Common myeloid progenitor, CD34-positive (primary cell): ENCODE measurements at regions not wholly inside any gene's neighbourhood (a gene's known extent, or its start where the extent isn't known, plus 50 kb on each side); places are given as distances from the start of the nearest gene placed in this dataset.

Experiments used
- CTCF ChIA-PET: fragments of 350-600 bp; sonication (Branson Sonifier 250); formaldehyde crosslinking; loops from one replicate; lab custom pipeline; 2021; ENCODE audit warnings: antibody characterized with exemption; lab: Charles Lee
- POLR2A ChIA-PET: fragments of 350-600 bp; sonication (Branson Sonifier 250); formaldehyde crosslinking; loops from one replicate; lab custom pipeline; 2021; ENCODE audit warnings: antibody characterized with exemption; lab: Charles Lee
- DNase-seq, 3 donors: peaks; one replicate each; pipeline versions ENCODE4 v3.0.0 to v3.0.0-alpha.2; 2013
- H3K27ac ChIP-seq, 2 experiments: 1 replicate in 1 of 2; 2 replicates in 1 of 2; pipeline ENCODE4 v1.7.0; 2013; ENCODE audit warnings: inconsistent platforms in 2 of 2, low read length in 2 of 2, mild to moderate bottlenecking in 2 of 2, low read depth in 1 of 2, moderate library complexity in 1 of 2; ENCODE audit not compliant: severe bottlenecking in 2 of 2, insufficient read depth in 1 of 2, poor library complexity in 1 of 2
- H3K27me3 ChIP-seq, 5 experiments: replicated peaks in 2 of 5; 1 replicate in 3 of 5; 2 replicates in 2 of 5; pipeline versions ENCODE4 v1.6.1 to v1.7.0; 2013; ENCODE audit warnings: low read length in 4 of 5, mild to moderate bottlenecking in 2 of 5, moderate library complexity in 2 of 5, inconsistent platforms in 1 of 5; ENCODE audit not compliant: insufficient read depth in 5 of 5, control insufficient read depth in 4 of 5
- H3K36me3 ChIP-seq, 4 experiments: 1 replicate in 2 of 4; 2 replicates in 2 of 4; pipeline versions ENCODE4 v1.6.1 to v1.7.0; 2013; ENCODE audit warnings: low read length in 3 of 4, control low read depth in 1 of 4, mild to moderate bottlenecking in 1 of 4; ENCODE audit not compliant: control insufficient read depth in 4 of 4, insufficient read depth in 4 of 4
- H3K4me1 ChIP-seq, 4 experiments: 1 replicate in 3 of 4; 2 replicates in 1 of 4; pipeline versions ENCODE4 v1.6.1 to v1.7.1; 2013; ENCODE audit warnings: low read length in 3 of 4, mild to moderate bottlenecking in 3 of 4, control low read depth in 1 of 4, inconsistent platforms in 1 of 4, moderate library complexity in 1 of 4; ENCODE audit not compliant: control insufficient read depth in 4 of 4, insufficient read depth in 4 of 4; ENCODE audit errors: control extremely low read depth in 1 of 4
- H3K4me3 ChIP-seq, 7 experiments: 1 replicate in 4 of 7; 2 replicates in 3 of 7; pipeline versions ENCODE4 v1.5.1 to v1.7.0; 2013; ENCODE audit warnings: mild to moderate bottlenecking in 7 of 7, low read length in 6 of 7, moderate library complexity in 6 of 7, inconsistent platforms in 2 of 7, low read depth in 2 of 7, control low read depth in 1 of 7; ENCODE audit not compliant: insufficient read depth in 4 of 7, control insufficient read depth in 1 of 7; ENCODE audit errors: extremely low read depth in 1 of 7
- H3K9me3 ChIP-seq, 5 experiments: 1 replicate in 4 of 5; 2 replicates in 1 of 5; pipeline versions ENCODE4 v1.6.1 to v1.7.1; 2013; ENCODE audit warnings: low read length in 4 of 5, mild to moderate bottlenecking in 2 of 5, inconsistent platforms in 1 of 5, low read depth in 1 of 5, moderate library complexity in 1 of 5; ENCODE audit not compliant: control insufficient read depth in 4 of 5, insufficient read depth in 2 of 5; ENCODE audit errors: control extremely low read depth in 1 of 5
- WGBS: methylation state at CpG from one replicate; pipeline ENCODE4 v1.1.5; 2013; ENCODE audit not compliant: insufficient coverage; 5-methylcytosine and 5-hydroxymethylcytosine counted together

DNA sequence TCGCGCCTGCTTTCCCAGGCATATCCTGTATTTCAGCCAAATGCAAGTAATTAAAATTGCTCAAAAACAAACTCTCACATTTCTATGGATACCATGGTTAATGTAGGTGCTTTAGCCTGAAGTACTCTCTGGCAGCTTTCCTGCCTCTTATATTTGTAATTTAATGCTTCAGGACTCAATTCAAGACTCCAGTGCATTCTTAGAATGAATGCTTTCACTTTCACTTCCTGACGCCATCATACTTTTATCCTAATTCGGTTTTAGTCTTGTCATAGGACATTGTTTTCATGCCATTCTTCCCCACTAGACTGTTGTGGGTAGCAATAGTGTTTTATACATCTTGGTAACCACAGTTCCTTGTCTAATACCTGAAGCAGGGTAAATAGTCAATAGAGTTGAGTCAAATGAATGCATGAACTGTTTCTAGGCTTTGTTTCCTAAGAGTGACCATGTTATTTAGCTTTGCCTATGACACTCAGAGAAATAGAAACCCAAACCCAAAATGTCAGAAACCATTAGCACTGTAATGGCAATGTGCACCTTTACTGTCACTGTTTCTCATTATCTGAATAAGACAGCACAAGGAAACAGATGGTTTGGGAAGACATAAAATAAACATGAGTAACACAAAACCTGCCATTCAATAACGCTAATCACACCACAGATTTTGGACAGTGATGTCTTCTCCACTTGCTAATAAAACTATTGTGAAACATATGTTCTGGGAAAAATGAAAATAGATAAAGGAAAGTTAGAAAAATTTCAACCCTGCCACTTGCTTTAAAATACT is 705.5 kb downstream of the CDH11 start:
- no peaks in the 10 kb centered on the region for H3K9me3 ChIP-seq
- no peaks in the 10 kb centered on the region for H3K36me3 ChIP-seq
- DNase-seq: no peak
- ChIA-PET POLR2A (no interaction called here), CTCF (no interaction called here)
- H3K27ac ChIP-seq: no peak overlapping the region
- no peak overlapping the region for H3K4me3 ChIP-seq
- WGBS: no CpG with 5 or more reads among the region's 5 CpGs
- H3K27me3 ChIP-seq: no peaks in the 10 kb centered on the region
- no peaks in the 10 kb centered on the region for H3K4me1 ChIP-seq

DNA sequence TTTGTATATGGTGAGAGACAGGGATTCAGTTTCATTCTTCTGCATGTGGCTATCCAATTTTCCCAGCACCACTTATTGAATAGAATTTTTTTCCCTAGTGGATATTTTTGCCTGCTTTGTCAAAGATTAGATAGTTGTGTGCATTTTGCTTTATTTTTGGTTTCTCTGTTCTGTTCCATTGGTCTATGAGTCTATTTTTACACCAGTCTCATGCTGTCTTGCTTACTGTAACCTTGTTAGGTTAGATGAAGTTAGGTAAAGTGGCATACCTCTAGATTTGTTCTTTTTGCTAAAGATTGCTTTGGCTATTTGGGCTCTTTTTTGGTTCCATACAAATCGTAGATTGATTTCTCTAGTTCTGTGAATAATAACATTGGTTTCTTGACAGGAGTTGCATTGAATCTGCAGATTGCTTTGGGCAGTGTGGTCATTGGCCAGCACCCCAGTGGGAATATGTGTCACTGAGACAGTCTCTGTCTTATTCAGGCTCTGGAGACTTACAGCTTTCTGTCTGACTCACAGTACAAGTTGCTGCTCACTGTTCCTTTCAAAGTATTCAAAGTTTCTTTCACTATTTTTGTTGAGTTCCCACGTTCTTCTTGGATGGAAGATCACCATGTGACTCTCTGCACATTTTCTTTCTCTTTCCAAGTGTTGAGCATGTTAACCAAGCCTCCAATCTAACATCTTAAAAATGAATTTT is 709.1 kb downstream of the CDH11 start:
- Histone ChIP-seq H3K27me3 (no peaks in the 10 kb centered on the region), H3K27ac (no peak overlapping the region), H3K4me3 (no peak overlapping the region), H3K36me3 (no peaks in the 10 kb centered on the region), H3K4me1 (no peaks in the 10 kb centered on the region), H3K9me3 (no peaks in the 10 kb centered on the region)
- POLR2A ChIA-PET: no interaction called here
- 92% methylated on average over 2 of the region's 2 CpGs for WGBS
- no peak for DNase-seq
- CTCF ChIA-PET: no interaction called here

DNA sequence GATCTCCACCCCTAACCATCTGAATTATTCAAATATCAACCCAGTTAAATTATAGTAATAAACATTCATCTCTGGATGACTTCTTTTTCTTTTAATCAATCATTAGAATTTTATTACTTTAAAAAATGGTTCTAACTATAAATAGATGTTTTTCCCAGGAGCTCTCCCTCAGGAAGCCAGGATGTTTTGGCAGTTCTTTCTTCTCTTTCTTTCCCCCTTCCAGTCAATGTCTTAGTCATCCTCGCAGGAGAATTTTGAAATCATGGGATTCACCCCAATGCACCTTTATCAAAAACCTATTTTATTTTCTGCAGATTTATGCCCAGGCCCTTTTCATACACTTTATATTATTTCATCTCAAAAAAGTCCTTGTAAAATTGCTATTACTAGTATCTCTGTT is 711.6 kb downstream of the CDH11 start:
- ChIA-PET POLR2A (no interaction called here), CTCF (no interaction called here)
- H3K4me3 ChIP-seq: no peak overlapping the region
- no peaks in the 10 kb centered on the region for H3K4me1 ChIP-seq
- H3K27ac ChIP-seq: no peak overlapping the region
- no peaks in the 10 kb centered on the region for H3K9me3 ChIP-seq
- no peaks in the 10 kb centered on the region for H3K27me3 ChIP-seq
- no peak for DNase-seq
- no peaks in the 10 kb centered on the region for H3K36me3 ChIP-seq
- 100% methylated on average over 1 of the region's 1 CpG for WGBS

DNA sequence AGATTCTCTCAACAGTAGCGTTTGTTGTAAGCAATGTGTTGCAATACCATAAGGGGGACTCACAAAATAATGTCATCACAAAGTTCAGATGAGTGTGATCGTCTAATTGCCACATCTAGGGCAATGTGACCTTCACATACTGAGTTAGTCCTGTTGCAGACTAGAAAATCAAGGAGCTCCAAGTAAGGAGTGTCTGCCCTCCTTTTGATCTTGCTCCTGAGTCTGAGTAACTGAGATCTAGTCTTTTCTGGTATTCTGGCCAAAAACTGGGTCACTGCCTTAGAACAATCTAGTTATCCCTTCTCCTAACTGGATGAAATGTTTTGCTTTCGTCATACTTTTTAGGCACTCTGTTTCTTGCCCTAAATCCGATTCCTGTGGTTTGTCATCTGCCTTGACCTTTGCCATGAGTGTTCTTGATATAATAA is 712.1 kb downstream of the CDH11 start:
- Histone ChIP-seq H3K27me3 (no peaks in the 10 kb centered on the region), H3K9me3 (no peaks in the 10 kb centered on the region), H3K4me3 (no peak overlapping the region), H3K27ac (no peak overlapping the region), H3K36me3 (no peaks in the 10 kb centered on the region), H3K4me1 (no peaks in the 10 kb centered on the region)
- 92% methylated on average over 2 of the region's 4 CpGs for WGBS
- POLR2A ChIA-PET: no interaction called here
- CTCF ChIA-PET: interaction anchor here (0.6 kb wide), 1 partner anchor 642 kb away, joined by 3 read pairs; no protein-coding TSS in a partner anchor
- no peak for DNase-seq

DNA sequence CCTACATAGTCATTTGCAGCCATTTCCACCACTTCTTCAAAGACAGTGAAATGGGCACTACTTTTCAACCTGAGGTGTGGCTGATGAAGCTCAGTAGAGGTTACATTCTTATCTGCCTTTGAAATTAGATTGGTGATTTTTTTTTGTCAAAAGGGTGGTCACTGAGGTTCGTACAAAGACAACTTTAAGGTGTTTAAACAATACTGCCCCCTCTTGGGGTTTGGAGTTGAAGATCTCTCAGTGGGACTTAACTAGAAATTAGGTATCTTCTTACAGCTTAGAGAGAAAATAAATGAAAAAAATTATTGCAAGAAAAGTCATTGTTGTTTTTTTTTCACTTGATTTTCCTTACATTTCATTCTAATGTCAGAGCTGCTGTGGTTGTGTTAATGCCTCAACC is 713.2 kb downstream of the CDH11 start:
- no CpG with 5 or more reads among the region's 1 CpG for WGBS
- H3K9me3 ChIP-seq: no peaks in the 10 kb centered on the region
- H3K4me3 ChIP-seq: no peak overlapping the region
- POLR2A ChIA-PET: no interaction called here
- H3K4me1 ChIP-seq: no peaks in the 10 kb centered on the region
- CTCF ChIA-PET: no interaction called here
- no peaks in the 10 kb centered on the region for H3K27me3 ChIP-seq
- no peaks in the 10 kb centered on the region for H3K36me3 ChIP-seq
- no peak for DNase-seq
- H3K27ac ChIP-seq: no peak overlapping the region

DNA sequence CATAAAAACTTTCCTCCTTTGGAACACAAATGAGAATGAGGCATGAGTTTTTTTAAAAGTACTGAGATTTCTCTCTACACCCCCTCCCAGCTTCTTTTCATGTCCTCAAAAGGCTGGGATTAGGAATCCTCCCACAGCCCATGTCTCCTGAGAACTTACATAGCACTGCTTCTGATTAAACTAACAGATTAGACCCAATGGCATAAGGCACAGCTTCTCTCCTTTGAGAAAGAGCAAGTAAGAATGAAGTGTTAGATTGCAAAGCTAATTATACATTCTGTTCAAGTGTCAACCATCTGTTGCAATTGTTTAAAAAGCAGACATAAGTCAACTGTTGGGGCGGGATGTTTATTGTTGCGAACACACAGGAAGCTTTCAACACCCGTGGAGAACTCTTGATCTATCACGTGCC is 715.1 kb downstream of the CDH11 start:
- Histone ChIP-seq H3K4me1 (no peaks in the 10 kb centered on the region), H3K9me3 (no peaks in the 10 kb centered on the region), H3K4me3 (no peak overlapping the region), H3K27me3 (no peaks in the 10 kb centered on the region), H3K27ac (no peak overlapping the region), H3K36me3 (no peaks in the 10 kb centered on the region)
- CTCF ChIA-PET: no interaction called here
- POLR2A ChIA-PET: no interaction called here
- no peak for DNase-seq
- 41% methylated on average over 4 of the region's 4 CpGs for WGBS

DNA sequence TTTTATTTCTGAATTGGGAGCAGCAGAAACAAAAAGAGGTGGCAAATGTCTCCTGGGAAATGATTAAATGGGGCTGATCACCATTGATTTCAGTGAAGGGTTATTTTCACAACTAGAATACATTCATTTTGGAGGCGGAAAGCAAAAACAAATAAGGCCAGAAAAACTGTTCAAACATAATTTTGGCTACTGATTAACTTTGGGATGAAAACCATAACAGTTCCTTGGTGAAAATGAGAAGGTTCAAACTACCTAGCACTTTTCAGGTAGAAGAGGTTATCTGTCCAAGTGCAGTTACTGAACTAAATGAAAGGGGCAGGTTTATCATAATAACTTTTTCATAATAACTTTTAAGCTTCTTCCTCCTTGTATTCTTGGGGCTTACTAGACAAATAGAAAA is 718.5 kb downstream of the CDH11 start:
- H3K27me3 ChIP-seq: no peaks in the 10 kb centered on the region
- H3K36me3 ChIP-seq: no peaks in the 10 kb centered on the region
- H3K4me3 ChIP-seq: no peak overlapping the region
- no CpG with 5 or more reads among the region's 1 CpG for WGBS
- ChIA-PET POLR2A (no interaction called here), CTCF (no interaction called here)
- no peaks in the 10 kb centered on the region for H3K9me3 ChIP-seq
- no peak for DNase-seq
- no peaks in the 10 kb centered on the region for H3K4me1 ChIP-seq
- H3K27ac ChIP-seq: no peak overlapping the region
